ENCODE measurements at regions not wholly inside any gene's neighbourhood (a gene's known extent, or its start where the extent isn't known, plus 50 kb on each side); places are given as distances from the start of the nearest gene placed in this dataset.

DNA sequence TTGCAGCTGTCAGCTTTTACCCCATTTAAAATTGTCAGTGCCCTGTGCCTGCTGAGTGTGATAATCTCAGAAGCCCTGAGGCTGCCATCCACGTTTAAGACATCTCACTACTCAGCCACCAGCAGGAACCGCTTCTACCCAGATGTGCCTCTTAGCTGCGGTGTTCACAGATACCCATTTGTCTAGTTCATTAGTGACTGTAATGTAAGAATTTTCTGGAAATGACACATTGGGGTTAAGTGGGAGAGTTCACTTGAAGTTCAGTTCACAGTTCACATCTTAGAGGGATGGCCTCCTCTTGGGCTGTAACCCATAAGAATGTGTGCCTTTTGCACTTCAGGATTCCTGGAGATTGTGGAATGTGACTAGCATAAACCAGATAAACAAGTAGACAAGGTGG is 477.7 kb downstream of the BTBD3 start:
- DNase-seq = no peak

- no peak for DNase-seq
These were observed 478.1 kb downstream of the BTBD3 start for GRCh38 chr20:12395760-12396159.

GRCh38 chr20:12399110-12399836 is 481.6 kb downstream of the BTBD3 start:
- no peak for DNase-seq

- DNase-seq = no peak
These were observed 487.2 kb downstream of the BTBD3 start for GRCh38 chr20:12404941-12405340.

GRCh38 chr20:12406978-12407377 is 489.3 kb downstream of the BTBD3 start:
- no peak for DNase-seq

DNA sequence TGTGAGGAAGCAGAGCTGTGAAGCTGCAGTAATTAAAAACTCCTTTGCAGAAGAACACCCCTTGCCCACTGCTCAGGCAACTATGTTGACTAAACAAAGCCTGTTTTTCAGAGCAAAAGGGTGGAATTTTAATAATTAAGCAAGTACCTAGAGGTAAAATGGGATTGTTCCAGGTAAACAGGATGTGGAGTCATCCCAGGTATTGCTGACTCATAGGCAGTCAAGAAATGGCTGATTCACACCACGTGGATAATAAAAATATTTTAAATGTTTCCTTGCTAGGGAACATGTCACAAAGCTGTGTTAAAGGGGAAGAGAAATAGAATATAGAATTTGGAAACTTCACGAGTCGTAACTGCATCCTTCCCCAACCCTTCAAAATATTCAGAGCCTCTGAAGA is 491.8 kb downstream of the BTBD3 start:
- no peak for DNase-seq

DNA sequence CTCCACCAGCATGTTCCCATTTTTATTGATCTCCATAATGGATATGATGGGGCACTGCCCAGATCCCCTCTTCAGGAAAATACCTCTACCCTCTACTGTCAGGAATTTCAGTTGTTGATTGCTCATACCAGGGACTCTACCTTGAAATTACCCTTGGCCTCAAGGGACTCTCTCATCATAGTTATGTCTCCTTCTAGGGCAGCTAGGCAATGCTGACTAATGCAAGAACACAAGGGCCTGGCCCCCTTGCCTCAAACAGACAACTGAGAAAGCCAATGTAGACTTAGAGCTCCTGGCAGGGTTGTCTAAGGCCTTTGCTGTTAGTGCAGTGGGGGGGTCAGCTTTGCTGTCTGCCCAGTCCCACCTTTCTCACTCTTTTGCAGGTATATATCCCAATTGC is 493.1 kb downstream of the BTBD3 start:
- DNase-seq = no peak

DNA sequence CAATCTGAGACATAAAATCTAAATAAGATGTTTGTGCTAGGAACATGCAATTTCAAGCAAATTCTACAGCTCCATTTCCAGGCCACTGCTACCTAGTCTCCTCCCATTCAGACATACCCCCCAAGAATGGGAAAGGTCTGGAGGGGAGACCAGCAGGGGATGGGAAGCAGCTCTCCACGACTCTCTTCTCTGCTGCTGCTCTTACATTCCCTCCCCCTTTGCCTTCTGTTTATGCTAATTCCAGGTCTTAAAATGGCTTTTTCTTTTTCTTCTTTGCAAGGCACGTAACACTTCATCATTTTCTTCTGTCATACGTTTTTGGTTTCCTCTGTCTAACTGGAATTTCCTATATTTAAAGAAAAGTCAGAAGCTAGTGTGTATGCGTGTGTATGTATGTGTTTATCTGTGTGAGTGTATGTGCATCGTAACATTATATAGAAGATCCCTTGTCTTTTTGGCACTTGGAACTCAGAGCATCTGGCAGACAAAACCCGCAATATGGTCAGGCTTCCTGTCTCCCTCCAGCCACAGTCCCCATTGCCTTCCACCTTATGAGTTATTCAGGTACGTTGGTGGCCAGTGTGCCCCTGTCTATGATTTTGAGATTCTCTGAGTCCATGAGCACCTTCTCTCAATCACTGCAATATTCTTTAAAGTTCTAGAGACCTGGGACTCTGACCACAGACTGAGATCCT is 493.7 kb downstream of the BTBD3 start:
- no peak for DNase-seq

DNA sequence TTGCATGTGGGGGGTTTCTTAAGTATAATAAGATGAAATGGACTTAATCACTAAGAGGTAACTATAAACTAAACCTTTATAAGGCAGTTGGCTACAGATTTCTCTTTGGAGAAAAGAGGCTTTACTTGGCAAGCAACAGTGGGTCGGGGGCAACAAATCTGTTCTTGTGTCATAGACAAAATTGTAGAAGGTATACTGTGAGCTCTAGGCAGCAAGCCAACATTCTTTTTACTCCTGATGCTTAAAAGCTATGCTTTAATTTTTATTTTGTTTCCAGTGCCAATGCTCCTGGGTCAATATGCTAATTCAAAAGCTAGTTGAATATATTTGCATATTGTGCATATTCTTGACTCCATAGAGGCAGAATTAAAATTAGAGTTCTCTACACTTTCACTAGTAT is 495.4 kb downstream of the BTBD3 start:
- DNase-seq = no peak

- DNase-seq = no peak
These were observed 497.0 kb downstream of the BTBD3 start for GRCh38 chr20:12414446-12415274.

DNA sequence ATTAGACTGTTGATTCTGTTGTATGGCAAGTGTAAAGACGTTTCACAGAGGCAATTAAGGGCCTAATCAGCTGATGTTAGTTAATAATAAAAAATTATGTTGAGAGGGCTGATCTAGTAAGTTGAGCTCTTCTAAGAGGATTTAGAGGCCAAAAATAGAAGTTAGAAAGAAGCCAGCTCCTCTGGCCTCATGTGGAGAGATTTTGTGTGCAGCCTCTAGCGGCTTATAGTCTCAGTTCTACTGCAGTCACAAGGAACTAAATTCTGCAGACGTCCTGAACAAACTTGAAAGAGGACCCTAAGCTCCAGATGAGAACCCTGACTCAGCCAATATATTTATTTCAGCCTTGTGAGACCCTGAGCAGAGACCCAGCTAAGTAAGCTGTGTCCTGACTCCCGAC is 498.6 kb downstream of the BTBD3 start:
- no peak for DNase-seq

- no peak for DNase-seq
These were observed 516.0 kb downstream of the BTBD3 start for GRCh38 chr20:12433724-12434123.

DNA sequence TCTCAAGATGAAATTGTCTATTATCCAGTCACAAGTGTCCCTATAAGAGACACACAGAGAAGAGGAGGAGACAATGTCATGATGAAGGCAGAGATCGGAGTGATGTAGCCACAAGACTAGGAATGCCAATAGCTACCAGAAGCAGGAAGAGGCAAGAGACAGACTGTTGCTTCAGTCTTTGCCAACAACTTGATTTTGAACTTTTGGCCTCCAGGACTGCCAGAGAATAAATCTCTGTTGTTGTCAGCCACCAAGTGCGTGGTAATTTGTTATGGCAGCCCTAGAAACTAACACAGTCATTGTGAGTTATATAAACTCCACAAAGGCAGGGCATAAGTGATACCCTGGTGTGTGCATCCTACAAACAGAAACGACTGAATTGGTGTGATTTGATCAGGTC is 517.0 kb downstream of the BTBD3 start:
- DNase-seq = no peak

GRCh38 chr20:12435268-12435667 is 517.6 kb downstream of the BTBD3 start:
- no peak for DNase-seq

DNA sequence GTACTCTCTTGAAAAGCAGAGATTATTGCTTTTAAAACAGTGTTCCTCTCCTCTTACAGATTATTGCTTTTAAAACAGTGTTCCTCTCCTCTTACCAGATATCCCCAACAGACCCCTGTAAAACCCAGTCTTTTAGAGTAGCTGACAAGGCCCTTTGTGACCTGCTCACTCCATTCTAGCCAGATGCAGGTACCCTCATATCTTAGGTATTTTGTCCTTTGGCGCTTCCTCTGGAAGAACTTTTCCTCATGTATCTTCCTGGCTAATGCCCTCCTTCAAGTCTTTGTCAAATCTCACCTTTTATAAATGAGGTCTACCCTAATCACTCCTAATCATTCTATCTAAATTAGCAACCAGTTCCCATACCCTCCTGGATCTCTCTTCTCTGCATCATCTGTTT is 536.0 kb downstream of the BTBD3 start:
- DNase-seq = no peak

- DNase-seq = no peak
These were observed 537.5 kb downstream of the BTBD3 start for GRCh38 chr20:12455148-12455547.

- no peak for DNase-seq
These were observed 540.5 kb downstream of the BTBD3 start for GRCh38 chr20:12458241-12458640.

DNA sequence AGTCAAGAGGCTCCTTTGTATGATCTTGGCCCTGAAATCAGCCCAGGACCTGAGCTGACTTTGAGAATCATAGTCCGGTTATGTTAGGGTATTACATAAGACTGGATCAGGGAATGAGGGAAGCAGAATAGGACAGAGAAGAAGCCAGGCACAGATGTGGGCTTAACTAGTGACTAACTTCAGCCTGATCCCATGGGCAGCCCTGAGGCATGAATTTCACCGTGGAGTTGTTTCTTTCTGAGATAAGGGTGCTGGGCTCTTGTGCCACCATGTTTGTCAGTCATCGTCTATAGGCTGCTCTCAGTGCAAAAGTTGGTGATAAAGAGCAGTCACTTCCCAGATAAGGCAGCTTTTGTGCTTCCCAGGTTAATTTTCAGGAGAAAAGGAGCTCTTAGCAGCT is 544.7 kb upstream of the SPTLC3 start:
- no peak for DNase-seq

DNA sequence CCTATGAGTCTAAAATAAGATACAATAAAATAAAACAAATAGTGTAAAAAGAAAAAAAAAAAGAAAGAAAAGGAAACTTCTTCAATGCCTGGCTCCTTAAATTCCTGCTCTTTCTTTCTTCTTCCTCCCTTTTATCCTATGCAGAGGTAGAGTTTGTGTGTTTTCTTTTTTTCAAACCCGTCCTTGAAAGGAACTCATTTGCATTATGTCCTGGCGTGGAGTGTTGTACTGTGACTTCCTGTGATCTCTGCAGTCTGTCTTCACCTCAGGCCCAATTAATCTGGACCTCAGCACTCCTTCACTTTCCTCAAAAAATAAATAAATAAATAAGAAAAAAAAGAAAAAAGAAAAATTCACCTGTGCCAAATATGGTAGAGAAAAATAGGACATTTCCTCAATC is 541.9 kb upstream of the SPTLC3 start:
- DNase-seq = no peak

- DNase-seq = no peak
These were observed 541.0 kb upstream of the SPTLC3 start for GRCh38 chr20:12467758-12468157.

DNA sequence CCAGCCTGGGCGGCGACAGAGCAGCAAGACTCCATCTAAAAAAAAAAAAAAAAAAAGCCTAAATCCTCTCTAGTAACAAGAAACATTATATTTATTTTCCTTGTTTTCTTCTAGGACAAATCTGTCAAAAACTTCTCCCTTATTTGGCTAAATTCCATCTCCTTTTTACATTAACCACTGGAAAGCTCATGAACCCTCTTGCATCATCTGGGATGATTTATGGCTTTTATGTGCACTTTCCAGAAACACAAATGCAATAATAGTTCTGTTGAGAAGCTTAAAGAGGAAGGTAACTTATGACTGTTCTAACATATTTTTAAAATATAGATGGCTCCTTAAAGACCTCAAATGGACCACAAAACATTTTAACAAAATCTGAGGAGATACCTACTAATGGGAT is 526.1 kb upstream of the SPTLC3 start:
- DNase-seq = no peak

GRCh38 chr20:12502443-12502842 is 506.3 kb upstream of the SPTLC3 start:
- no peak for DNase-seq

DNA sequence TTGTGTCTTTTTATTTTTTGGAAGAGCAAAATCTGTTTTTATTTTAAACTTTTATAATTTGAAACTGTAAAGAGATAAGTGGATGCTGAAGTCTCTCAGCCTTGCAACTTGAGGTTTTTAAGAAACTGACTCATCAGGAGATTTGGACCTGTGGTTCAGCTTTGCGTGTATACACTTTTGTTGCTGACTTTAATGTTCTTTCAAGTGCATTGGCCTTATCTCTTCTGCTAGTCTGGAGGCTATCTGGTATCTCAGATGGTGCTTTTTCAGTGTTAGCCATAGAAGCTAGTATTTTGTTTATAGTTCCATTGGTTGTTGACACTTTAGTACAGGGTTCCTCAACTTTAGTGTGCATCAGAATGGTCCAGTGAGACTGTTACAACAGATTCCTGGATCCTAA is 504.0 kb upstream of the SPTLC3 start:
- no peak for DNase-seq

DNA sequence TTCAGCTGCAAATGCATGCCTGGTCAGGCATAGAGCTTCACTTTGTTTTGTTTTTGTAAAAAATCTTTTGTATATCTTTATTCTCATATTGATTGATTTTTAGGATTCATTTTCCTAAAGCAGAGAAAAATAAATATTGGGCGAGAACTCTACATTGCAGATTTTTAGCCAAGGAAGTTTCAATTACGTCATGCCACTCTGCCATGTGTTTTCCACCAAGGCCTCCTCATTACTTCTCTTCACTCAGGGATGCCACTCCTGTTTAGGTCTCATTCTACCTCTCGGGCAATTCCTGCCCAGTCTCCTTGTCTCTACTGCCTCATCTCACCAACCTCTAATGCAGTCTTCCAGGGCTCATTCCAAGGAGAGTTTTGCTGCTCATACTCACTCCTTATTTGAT is 497.3 kb upstream of the SPTLC3 start:
- no peak for DNase-seq
